ENCODE measurements at regions not wholly inside any gene's neighbourhood (a gene's known extent, or its start where the extent isn't known, plus 50 kb on each side); places are given as distances from the start of the nearest gene placed in this dataset.

DNA sequence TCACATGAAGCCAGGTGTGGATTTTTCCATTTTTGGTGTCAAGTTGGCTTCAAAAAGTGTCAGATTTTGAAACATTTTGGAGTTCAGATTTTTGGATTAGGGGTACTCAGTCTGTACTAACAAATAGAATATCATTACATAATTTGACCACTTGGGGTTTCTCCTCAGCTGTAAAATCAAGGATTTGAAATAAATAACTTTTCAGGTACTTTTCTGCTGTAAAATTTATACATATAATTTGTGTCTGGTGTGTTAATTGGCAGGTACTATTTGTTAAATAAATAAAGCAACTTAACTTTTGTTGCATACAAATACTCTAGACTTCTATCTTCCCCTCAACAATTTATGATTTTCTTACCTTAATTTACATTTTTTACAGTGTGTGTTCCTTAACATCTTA lies 234.1 kb upstream of the PRICKLE1 start:
- Mint-ChIP-seq H3K27me3 (ENCODE audit: unreplicated experiment) (no peaks in the 10 kb centered on the region), H3K27ac (ENCODE audit: unreplicated experiment) (no peak overlapping the region), H3K4me3 (ENCODE audit: unreplicated experiment) (no peak overlapping the region), H3K9me3 (ENCODE audit: unreplicated experiment) (peaks cover 15% of the 10 kb centered on the region), H3K4me1 (ENCODE audit: unreplicated experiment) (peaks cover 2% of the 10 kb centered on the region), H3K36me3 (ENCODE audit: unreplicated experiment) (no peaks in the 10 kb centered on the region)
- DNase-seq (ENCODE audit: extremely low spot score, unreplicated experiment), result no peak
- TF ChIP-seq, protein P1, sequence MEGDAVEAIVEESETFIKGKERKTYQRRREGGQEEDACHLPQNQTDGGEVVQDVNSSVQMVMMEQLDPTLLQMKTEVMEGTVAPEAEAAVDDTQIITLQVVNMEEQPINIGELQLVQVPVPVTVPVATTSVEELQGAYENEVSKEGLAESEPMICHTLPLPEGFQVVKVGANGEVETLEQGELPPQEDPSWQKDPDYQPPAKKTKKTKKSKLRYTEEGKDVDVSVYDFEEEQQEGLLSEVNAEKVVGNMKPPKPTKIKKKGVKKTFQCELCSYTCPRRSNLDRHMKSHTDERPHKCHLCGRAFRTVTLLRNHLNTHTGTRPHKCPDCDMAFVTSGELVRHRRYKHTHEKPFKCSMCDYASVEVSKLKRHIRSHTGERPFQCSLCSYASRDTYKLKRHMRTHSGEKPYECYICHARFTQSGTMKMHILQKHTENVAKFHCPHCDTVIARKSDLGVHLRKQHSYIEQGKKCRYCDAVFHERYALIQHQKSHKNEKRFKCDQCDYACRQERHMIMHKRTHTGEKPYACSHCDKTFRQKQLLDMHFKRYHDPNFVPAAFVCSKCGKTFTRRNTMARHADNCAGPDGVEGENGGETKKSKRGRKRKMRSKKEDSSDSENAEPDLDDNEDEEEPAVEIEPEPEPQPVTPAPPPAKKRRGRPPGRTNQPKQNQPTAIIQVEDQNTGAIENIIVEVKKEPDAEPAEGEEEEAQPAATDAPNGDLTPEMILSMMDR (IDR thresholded peaks at IDR 0.05), result no peak

DNA sequence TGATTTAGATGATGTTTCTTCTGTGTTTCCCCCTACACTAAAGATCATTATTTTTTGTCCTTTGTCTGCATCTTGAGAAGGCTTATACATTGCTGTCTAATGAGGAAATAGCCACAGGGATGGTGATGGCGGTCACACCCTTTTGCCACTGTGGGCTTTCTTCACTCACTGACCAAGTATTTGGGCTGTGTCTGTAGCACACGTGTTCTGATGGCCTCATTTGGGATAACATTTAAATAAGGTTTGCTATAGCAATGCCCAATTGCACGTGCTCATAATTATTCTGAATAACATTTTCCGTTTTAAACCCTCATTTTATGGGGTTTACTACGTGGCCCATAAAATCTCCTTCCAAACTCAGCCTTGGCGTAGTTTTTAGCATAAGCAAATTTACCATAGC lies 230.3 kb upstream of the PRICKLE1 start:
- Mint-ChIP-seq H3K27ac (ENCODE audit: unreplicated experiment) (no peak overlapping the region), H3K4me1 (ENCODE audit: unreplicated experiment) (peaks cover 2% of the 10 kb centered on the region), H3K27me3 (ENCODE audit: unreplicated experiment) (no peaks in the 10 kb centered on the region), H3K4me3 (ENCODE audit: unreplicated experiment) (no peak overlapping the region), H3K36me3 (ENCODE audit: unreplicated experiment) (no peaks in the 10 kb centered on the region), H3K9me3 (ENCODE audit: unreplicated experiment) (peaks cover 13% of the 10 kb centered on the region)
- no peak for DNase-seq (ENCODE audit: extremely low spot score, unreplicated experiment)
- TF ChIP-seq, protein P1 (IDR thresholded peaks at IDR 0.05), result no peak

DNA sequence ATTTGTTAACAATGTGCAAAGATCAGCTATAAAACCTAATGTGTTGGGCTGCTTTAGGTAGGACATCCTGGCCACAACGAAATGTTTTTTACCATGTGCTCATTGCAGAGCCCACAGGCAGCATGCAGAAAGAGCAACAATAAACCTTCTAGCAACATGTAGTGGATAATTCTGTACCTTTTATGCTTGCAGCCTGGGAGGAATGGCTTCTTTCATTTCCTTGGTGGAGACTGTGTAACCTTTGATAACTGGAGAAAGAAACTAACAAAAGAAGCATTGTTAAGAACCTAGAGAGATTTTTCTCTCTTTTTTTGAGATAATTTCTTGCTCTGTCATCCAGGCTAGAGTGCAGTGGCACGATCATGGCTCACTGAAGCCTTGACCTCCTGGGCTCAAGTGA lies 225.5 kb upstream of the PRICKLE1 start:
- Mint-ChIP-seq H3K4me1 (ENCODE audit: unreplicated experiment) (peaks cover 31% of the 10 kb centered on the region), H3K4me3 (ENCODE audit: unreplicated experiment) (no peak overlapping the region), H3K27ac (ENCODE audit: unreplicated experiment) (no peak overlapping the region), H3K9me3 (ENCODE audit: unreplicated experiment) (no peaks in the 10 kb centered on the region), H3K27me3 (ENCODE audit: unreplicated experiment) (no peaks in the 10 kb centered on the region), H3K36me3 (ENCODE audit: unreplicated experiment) (no peaks in the 10 kb centered on the region)
- no peak for DNase-seq (ENCODE audit: extremely low spot score, unreplicated experiment)
- TF ChIP-seq, protein P1 (IDR thresholded peaks at IDR 0.05), result no peak

DNA sequence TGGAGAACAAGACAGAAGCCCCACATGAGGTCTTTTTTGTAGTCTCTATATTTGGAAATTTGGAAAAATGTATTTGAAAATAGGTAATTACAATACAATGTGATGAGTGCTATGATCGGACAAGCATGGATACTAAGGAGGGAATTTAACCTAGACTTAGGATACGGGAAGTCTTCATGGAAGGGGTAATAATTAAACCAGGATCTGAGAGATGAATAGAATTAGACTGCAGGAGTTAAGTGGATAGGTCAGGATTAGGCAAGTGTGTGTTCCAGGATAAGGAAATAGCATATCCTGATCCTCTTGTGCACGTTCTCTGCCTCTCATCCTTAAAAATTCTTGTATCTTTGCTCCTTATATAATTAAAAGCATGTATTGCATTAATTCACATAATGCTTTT lies 223.3 kb upstream of the PRICKLE1 start:
- H3K9me3 Mint-ChIP-seq (ENCODE audit: unreplicated experiment), result no peaks in the 10 kb centered on the region
- H3K4me3 Mint-ChIP-seq (ENCODE audit: unreplicated experiment), result no peak overlapping the region
- no peaks in the 10 kb centered on the region for H3K36me3 Mint-ChIP-seq (ENCODE audit: unreplicated experiment)
- H3K4me1 Mint-ChIP-seq (ENCODE audit: unreplicated experiment), result peaks cover 49% of the 10 kb centered on the region
- no peaks in the 10 kb centered on the region for H3K27me3 Mint-ChIP-seq (ENCODE audit: unreplicated experiment)
- no peak for DNase-seq (ENCODE audit: extremely low spot score, unreplicated experiment)
- H3K27ac Mint-ChIP-seq (ENCODE audit: unreplicated experiment), result no peak overlapping the region
- TF ChIP-seq, protein P1 (IDR thresholded peaks at IDR 0.05), result no peak

DNA sequence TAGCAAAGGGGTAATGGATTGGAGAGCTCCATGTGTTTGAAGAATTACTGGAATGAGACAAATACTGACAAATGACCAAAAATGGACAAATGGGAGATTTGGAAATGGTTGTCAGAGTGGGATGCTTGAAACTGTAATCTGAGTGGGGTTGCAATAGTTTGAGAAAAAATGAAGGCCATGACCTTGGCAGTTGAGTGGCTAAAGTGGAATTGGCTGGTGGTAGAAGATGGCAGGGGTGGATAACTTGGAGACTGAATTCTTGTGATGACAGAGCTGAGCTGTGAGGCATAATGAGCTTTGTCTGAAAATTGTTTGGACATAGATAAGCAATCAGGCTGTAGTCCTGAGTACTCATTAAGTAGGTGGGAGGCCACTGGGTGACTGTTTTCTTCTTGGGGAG lies 222.5 kb upstream of the PRICKLE1 start:
- Mint-ChIP-seq H3K27me3 (ENCODE audit: unreplicated experiment) (no peaks in the 10 kb centered on the region), H3K9me3 (ENCODE audit: unreplicated experiment) (no peaks in the 10 kb centered on the region), H3K36me3 (ENCODE audit: unreplicated experiment) (no peaks in the 10 kb centered on the region), H3K27ac (ENCODE audit: unreplicated experiment) (no peak overlapping the region), H3K4me1 (ENCODE audit: unreplicated experiment) (peaks cover 57% of the 10 kb centered on the region), H3K4me3 (ENCODE audit: unreplicated experiment) (no peak overlapping the region)
- no peak for DNase-seq (ENCODE audit: extremely low spot score, unreplicated experiment)
- TF ChIP-seq, protein P1 (IDR thresholded peaks at IDR 0.05), result no peak

All from osteocyte (in vitro differentiated cells).